MV-4-11 (cell line): ENCODE measurements at regions not wholly inside any gene's neighbourhood (a gene's known extent, or its start where the extent isn't known, plus 50 kb on each side); places are given as distances from the start of the nearest gene placed in this dataset.

Source experiments
- DNase-seq: peaks from one replicate; lab custom pipeline; 2025; lab: John Stamatoyannopoulos, UW

- no peak for DNase-seq
Measured at GRCh38 chr9:24488896-24489295, 56.8 kb downstream of the IZUMO3 start.

- DNase-seq: no peak
Measured at GRCh38 chr9:24487946-24488345, 57.8 kb downstream of the IZUMO3 start.

- no peak for DNase-seq
Measured at GRCh38 chr9:24487250-24487861, 58.3 kb downstream of the IZUMO3 start.

GRCh38 chr9:24479361-24480059 is 66.2 kb downstream of the IZUMO3 start:
- no peak for DNase-seq

GRCh38 chr9:24464319-24464951 is 81.3 kb downstream of the IZUMO3 start:
- no peak for DNase-seq

GRCh38 chr9:24462951-24463350 is 82.7 kb downstream of the IZUMO3 start:
- DNase-seq: no peak

- DNase-seq: no peak
Measured at GRCh38 chr9:24460781-24461180, 84.9 kb downstream of the IZUMO3 start.

GRCh38 chr9:24459953-24460352 is 85.7 kb downstream of the IZUMO3 start:
- DNase-seq: no peak

GRCh38 chr9:24451346-24451745 is 94.4 kb downstream of the IZUMO3 start:
- no peak for DNase-seq

- no peak for DNase-seq
Measured at GRCh38 chr9:24449976-24450375, 95.7 kb downstream of the IZUMO3 start.

- no peak for DNase-seq
Measured at GRCh38 chr9:24439456-24439855, 106.2 kb downstream of the IZUMO3 start.

- DNase-seq: no peak
Measured at GRCh38 chr9:24438876-24439275, 106.8 kb downstream of the IZUMO3 start.

- no peak for DNase-seq
Measured at GRCh38 chr9:24436761-24437160, 108.9 kb downstream of the IZUMO3 start.

GRCh38 chr9:24434183-24434582 is 111.5 kb downstream of the IZUMO3 start:
- DNase-seq: no peak

- DNase-seq: no peak
Measured at GRCh38 chr9:24416136-24416535, 129.6 kb downstream of the IZUMO3 start.

GRCh38 chr9:24413651-24414050 is 132.0 kb downstream of the IZUMO3 start:
- no peak for DNase-seq

GRCh38 chr9:24398466-24398865 is 147.2 kb downstream of the IZUMO3 start:
- DNase-seq: no peak

GRCh38 chr9:24391095-24391494 is 154.6 kb downstream of the IZUMO3 start:
- DNase-seq: no peak

GRCh38 chr9:24385077-24385476 is 160.6 kb downstream of the IZUMO3 start:
- DNase-seq: no peak

- no peak for DNase-seq
Measured at GRCh38 chr9:24382566-24382965, 163.1 kb downstream of the IZUMO3 start.

GRCh38 chr9:24381205-24381604 is 164.5 kb downstream of the IZUMO3 start:
- DNase-seq: no peak

GRCh38 chr9:24359046-24359445 is 186.7 kb downstream of the IZUMO3 start:
- DNase-seq: no peak

- DNase-seq: no peak
Measured at GRCh38 chr9:24351973-24352372, 193.7 kb downstream of the IZUMO3 start.
